ENCODE measurements at regions not wholly inside any gene's neighbourhood (a gene's known extent, or its start where the extent isn't known, plus 50 kb on each side); places are given as distances from the start of the nearest gene placed in this dataset.

DNA sequence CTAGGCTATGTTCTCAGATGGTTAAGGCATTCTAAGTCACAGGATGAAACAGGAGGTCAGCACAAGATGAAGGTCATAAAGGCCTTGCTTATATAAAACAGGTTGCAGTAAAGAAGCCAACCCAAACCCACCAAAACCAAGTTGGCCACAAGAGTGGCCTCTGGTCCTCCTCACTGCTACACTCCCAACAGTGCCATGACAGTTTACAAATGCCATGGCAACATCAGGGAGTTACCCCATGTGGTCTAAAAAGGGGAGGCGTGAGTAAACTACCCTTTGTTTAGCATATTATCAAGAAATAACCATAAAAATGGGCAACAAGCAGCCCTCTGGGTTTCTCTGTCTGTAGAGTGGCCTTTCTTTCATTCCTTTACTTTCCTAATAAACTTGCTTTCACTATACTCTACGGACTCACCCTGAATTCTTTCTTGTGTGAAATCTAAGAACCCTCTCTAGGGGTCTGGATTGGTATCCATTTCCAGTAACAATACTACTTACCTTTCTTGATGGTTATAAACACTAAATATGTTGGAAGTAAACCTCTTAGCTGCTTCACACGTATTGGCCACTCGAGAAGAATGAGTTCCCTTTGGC lies 1237.9 kb downstream of the FAM181B start:
- Histone ChIP-seq H3K4me1 (ENCODE audit: insufficient read depth, low read length, poor library complexity, severe bottlenecking) (no peaks in the 10 kb centered on the region), H3K27ac (ENCODE audit: low read depth, low read length, poor library complexity, severe bottlenecking) (no peak overlapping the region), H3K79me2 (ENCODE audit: insufficient read depth, low read depth, low read length) (no peaks in the 10 kb centered on the region), H3K9me2 (ENCODE audit: insufficient read depth, low read length) (no peaks in the 10 kb centered on the region), H4K20me1 (ENCODE audit: insufficient read depth, low read length) (no peaks in the 10 kb centered on the region), H3K36me3 (ENCODE audit: insufficient read depth, low read length) (no peaks in the 10 kb centered on the region), H2AFZ (ENCODE audit: low read length) (no peak overlapping the region), H3K4me2 (ENCODE audit: low read length) (no peak overlapping the region), H3K9me3 (ENCODE audit: low read length) (no peaks in the 10 kb centered on the region), H3K4me3 (ENCODE audit: low read depth, low read length, poor library complexity, severe bottlenecking) (no peak overlapping the region)
- ChIA-PET CTCF (ENCODE audit: unreplicated experiment) (no interaction called here), POLR2A (no interaction called here)
- BruUV-seq (replicated peaks): no TSS peak
- intact Hi-C loops (cut with micrococcal nuclease; ENCODE audit: unreplicated experiment): no loop called here
- DNase-seq (ENCODE audit: low spot score): no peak
- TF ChIP-seq, protein P1, sequence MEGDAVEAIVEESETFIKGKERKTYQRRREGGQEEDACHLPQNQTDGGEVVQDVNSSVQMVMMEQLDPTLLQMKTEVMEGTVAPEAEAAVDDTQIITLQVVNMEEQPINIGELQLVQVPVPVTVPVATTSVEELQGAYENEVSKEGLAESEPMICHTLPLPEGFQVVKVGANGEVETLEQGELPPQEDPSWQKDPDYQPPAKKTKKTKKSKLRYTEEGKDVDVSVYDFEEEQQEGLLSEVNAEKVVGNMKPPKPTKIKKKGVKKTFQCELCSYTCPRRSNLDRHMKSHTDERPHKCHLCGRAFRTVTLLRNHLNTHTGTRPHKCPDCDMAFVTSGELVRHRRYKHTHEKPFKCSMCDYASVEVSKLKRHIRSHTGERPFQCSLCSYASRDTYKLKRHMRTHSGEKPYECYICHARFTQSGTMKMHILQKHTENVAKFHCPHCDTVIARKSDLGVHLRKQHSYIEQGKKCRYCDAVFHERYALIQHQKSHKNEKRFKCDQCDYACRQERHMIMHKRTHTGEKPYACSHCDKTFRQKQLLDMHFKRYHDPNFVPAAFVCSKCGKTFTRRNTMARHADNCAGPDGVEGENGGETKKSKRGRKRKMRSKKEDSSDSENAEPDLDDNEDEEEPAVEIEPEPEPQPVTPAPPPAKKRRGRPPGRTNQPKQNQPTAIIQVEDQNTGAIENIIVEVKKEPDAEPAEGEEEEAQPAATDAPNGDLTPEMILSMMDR (conservative IDR thresholded peaks at IDR 0.05; ENCODE audit: low read length): no peak
- no peak for TF ChIP-seq EZH2phosphoT487 (IDR thresholded peaks at IDR 0.05; ENCODE audit: borderline replicate concordance, low read depth, low read length)

DNA sequence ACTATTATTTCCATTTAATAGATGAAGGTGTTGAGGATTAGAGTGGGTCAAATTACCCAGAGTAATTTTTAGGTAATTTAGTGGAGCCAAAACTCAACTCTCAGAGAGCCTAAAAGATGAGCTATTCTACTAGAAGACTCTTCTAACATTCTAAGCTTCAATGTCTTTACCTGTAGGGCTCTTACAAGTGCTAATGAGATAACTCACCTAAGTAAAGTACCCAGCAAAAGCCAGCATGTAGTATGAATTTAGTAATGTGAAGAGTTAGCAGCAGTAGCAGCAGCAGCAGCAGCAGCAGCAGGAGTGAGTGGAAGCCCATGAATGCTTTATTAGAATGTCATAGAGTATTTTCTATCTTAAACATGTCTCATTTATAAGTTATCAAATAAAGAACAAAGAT lies 1239.2 kb downstream of the FAM181B start:
- ChIA-PET CTCF (ENCODE audit: unreplicated experiment) (no interaction called here), POLR2A (no interaction called here)
- no peak overlapping the region for H2AFZ ChIP-seq (ENCODE audit: low read length)
- no peaks in the 10 kb centered on the region for H3K36me3 ChIP-seq (ENCODE audit: insufficient read depth, low read length)
- no TSS peak for BruUV-seq (replicated peaks)
- H4K20me1 ChIP-seq (ENCODE audit: insufficient read depth, low read length): no peaks in the 10 kb centered on the region
- H3K79me2 ChIP-seq (ENCODE audit: insufficient read depth, low read depth, low read length): no peaks in the 10 kb centered on the region
- no peaks in the 10 kb centered on the region for H3K9me3 ChIP-seq (ENCODE audit: low read length)
- no peaks in the 10 kb centered on the region for H3K4me1 ChIP-seq (ENCODE audit: insufficient read depth, low read length, poor library complexity, severe bottlenecking)
- no peak overlapping the region for H3K27ac ChIP-seq (ENCODE audit: low read depth, low read length, poor library complexity, severe bottlenecking)
- no peak overlapping the region for H3K4me2 ChIP-seq (ENCODE audit: low read length)
- intact Hi-C loops (cut with micrococcal nuclease; ENCODE audit: unreplicated experiment): no loop called here
- no peaks in the 10 kb centered on the region for H3K9me2 ChIP-seq (ENCODE audit: insufficient read depth, low read length)
- DNase-seq (ENCODE audit: low spot score): no peak
- H3K4me3 ChIP-seq (ENCODE audit: low read depth, low read length, poor library complexity, severe bottlenecking): no peak overlapping the region
- TF ChIP-seq EZH2phosphoT487 (IDR thresholded peaks at IDR 0.05; ENCODE audit: borderline replicate concordance, low read depth, low read length): no peak
- TF ChIP-seq, protein P1 (conservative IDR thresholded peaks at IDR 0.05; ENCODE audit: low read length): no peak

DNA sequence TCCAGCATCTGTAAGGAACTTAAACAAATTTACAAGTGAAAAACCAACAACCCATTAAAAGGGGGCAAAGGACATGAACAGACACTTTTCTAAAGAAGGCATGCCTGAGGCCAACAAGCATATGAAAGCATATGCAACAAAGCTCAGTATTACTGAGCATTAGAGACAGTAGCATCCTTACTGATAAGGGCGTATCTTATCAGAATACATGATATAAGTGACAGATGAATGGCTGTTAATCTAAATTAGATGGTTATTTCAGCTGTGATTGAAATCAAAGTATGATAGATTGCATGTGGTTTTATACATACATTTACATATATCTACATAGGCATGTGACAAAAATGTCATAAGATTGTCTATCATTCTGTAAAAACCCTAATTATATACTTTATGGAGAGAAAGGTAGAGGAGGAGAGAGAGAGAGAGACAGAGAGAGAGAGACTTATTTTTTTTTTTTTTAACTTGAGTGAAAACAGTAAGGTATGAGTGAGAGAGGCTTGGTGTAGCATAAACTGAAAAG lies 1240.7 kb downstream of the FAM181B start:
- H3K27ac ChIP-seq (ENCODE audit: low read depth, low read length, poor library complexity, severe bottlenecking): no peak overlapping the region
- no peaks in the 10 kb centered on the region for H3K9me3 ChIP-seq (ENCODE audit: low read length)
- no peak overlapping the region for H3K4me3 ChIP-seq (ENCODE audit: low read depth, low read length, poor library complexity, severe bottlenecking)
- no peaks in the 10 kb centered on the region for H3K9me2 ChIP-seq (ENCODE audit: insufficient read depth, low read length)
- no peaks in the 10 kb centered on the region for H4K20me1 ChIP-seq (ENCODE audit: insufficient read depth, low read length)
- H3K4me1 ChIP-seq (ENCODE audit: insufficient read depth, low read length, poor library complexity, severe bottlenecking): no peaks in the 10 kb centered on the region
- no peak overlapping the region for H3K4me2 ChIP-seq (ENCODE audit: low read length)
- no peak for DNase-seq (ENCODE audit: low spot score)
- TF ChIP-seq, protein P1 (conservative IDR thresholded peaks at IDR 0.05; ENCODE audit: low read length): no peak
- intact Hi-C loops (cut with micrococcal nuclease; ENCODE audit: unreplicated experiment): no loop called here
- no peaks in the 10 kb centered on the region for H3K79me2 ChIP-seq (ENCODE audit: insufficient read depth, low read depth, low read length)
- no TSS peak for BruUV-seq (replicated peaks)
- POLR2A ChIA-PET: interaction anchor here (0.6 kb wide), 1 partner anchor 485 kb away, joined by 3 read pairs; no protein-coding TSS in a partner anchor
- CTCF ChIA-PET (ENCODE audit: unreplicated experiment): no interaction called here
- no peak overlapping the region for H2AFZ ChIP-seq (ENCODE audit: low read length)
- H3K36me3 ChIP-seq (ENCODE audit: insufficient read depth, low read length): no peaks in the 10 kb centered on the region
